Activated T-helper 1 cell treated with Interleukin-2 at 50 U/mL for 16 hours (primary cell): ENCODE measurements at regions not wholly inside any gene's neighbourhood (a gene's known extent, or its start where the extent isn't known, plus 50 kb on each side); places are given as distances from the start of the nearest gene placed in this dataset.
"Not testable (repeated sequence)": the region's sequence is repeated elsewhere in the genome, so short reads cannot be mapped to it uniquely, and the experiment has no call there.

Experiments
- DNase-seq: peaks from one replicate; pipeline ENCODE4 v3.0.0-alpha.2; 2020; ENCODE audit warnings: low read depth

GRCh38 chr10:78344257-78344656 is 310.6 kb downstream of the RPS24 start:
- DNase-seq: not testable (repeated sequence)

- DNase-seq: not testable (repeated sequence)
Measured at GRCh38 chr10:78345515-78345914, 311.9 kb downstream of the RPS24 start.

DNA sequence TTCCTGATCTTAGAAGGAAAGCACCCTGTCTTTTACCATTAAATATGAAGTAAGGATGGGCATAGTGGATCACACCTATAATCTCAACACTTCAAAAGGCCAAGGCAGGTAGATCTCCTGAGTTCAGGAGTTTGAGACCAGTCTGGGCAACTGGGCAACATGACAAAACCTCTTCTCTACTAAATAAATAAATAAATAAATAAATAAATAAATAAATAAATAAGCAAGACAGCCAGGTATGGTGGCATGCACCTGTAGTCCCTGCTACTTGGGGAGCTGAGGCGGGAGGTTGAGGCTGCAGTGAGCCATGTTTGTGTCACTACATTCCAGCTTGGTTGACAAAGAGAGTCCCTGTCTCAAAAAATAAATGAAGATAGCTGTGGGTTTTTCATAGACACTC is 313.1 kb downstream of the RPS24 start:
- no peak for DNase-seq

- DNase-seq: no peak
Measured at GRCh38 chr10:78348411-78349164, 314.9 kb downstream of the RPS24 start.

- no peak for DNase-seq
Measured at GRCh38 chr10:78349165-78349516, 315.5 kb downstream of the RPS24 start.

DNA sequence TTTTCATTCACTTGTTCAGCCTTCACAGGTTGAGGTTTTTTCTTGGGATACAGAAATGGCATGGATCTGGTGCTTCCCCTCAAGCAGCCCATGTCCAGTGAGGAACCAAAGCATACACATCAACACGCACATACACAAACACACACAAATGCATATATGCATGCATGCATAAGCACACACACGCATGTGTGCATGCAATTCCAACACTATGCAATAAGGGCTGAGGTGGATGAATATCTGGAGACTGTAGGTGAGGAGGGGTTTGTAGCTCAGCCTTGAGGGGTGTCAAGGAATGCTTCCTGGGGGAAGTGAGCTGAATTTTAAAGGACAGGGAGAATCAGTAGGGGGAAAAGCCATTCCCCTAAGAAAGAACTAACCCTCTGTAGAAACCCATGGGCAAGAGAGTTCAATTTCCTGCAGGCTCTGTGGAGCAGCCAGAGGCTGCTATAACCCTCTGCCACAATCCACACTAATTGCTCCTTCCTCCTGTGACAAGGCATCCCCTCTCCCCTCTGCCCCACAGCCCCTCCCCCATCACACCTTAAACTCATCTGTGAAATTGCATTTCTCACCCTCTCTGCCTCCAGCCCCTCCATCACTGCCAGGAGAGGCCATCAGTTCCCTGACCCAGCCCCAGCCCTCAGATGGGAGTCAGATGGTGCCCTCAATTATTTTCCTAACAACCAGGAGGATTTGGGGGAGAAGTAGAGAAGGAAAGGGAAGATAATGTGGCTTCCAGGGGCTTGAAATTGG is 316.4 kb downstream of the RPS24 start:
- DNase-seq: no peak

DNA sequence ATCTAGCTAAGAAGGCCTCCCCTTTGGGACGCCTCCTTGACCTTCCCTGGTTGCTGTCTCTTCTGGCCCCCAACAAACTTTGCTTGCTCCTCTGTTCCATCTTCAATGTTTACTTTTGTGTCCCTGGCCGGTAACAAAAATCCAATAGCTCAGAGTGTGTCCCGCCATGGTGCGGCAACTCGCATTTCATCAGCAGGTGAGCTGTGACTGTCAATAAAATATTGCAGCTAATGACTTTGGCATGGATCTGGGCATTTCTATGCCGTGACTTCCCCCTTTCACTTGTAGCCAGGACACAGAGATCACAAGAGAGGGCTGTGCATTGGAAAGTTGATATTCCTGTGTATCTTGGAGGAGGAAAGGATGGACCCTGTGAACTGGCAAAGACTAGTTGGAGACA is 317.6 kb downstream of the RPS24 start:
- no peak for DNase-seq

GRCh38 chr10:78351809-78352208 is 318.1 kb downstream of the RPS24 start:
- DNase-seq: no peak

DNA sequence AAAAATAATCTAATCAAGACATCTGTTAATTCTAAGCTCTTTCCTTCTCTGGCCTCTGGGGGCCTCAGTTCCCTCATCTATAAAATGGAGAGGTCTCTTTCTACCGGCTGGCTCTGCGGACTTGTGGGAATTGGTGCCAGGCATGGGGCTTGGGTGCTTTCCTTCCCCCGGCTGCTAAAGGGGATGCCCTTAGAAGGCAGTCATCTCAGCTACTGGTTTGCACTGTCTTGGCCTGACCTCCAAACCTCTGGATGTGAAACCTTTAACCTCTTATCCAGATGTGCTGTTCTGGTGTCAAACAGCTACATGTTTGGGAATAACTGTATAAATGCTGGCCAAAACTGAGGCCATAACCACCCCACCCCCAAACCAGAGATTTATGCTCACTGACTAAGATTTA is 320.0 kb downstream of the RPS24 start:
- DNase-seq: no peak

GRCh38 chr10:78354101-78354500 is 320.4 kb downstream of the RPS24 start:
- no peak for DNase-seq

DNA sequence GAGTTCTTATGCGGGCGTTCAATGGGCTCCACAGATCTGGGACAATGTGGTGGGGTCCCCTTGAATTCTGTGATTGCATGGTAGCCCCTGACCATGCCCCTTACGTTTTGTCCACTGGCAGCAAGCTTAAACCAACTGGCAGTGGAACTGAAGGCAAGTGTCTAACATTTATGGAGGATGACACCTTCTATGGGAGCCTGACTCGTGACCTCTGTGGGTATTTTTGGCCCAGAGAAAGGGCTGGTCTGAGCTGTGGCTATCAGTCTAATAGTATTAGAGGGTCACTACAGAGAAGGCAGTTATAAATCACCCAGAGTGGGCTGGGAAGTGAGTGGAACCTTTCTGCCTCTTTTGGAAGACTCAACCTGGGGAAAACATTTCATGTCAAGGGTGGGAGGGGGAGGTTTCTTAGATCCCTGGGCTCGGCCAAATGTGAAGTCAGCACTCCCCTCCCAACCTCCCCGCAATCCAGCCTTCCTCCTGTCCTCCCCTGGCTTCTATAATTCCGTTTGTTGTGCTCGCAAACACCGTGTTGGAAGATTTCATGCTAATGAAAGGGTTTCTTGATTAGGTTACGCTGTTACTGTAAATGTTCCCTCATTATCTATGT is 322.7 kb downstream of the RPS24 start:
- no peak for DNase-seq

- DNase-seq: no peak
Measured at GRCh38 chr10:78357141-78358063, 323.7 kb downstream of the RPS24 start.

DNA sequence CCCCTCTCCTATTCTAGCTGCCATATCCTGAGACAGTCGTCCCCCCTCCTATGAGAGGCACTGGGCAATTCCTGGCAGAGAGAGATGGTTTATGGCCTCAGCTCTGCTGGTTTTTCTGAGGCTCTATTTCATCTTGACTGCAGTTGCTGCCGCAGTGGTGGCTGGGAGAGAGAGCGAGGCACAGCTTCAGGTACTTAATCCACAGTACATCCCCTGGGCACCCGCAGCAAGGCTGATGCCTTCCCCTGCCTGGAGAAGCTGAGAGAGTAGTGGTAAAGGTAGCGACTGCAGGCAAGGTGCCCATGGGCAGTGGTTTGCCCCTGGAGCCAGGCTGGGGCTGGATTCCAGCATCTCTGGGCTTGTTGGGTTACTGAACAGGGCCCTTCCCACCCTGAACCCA is 324.7 kb downstream of the RPS24 start:
- DNase-seq: no peak

DNA sequence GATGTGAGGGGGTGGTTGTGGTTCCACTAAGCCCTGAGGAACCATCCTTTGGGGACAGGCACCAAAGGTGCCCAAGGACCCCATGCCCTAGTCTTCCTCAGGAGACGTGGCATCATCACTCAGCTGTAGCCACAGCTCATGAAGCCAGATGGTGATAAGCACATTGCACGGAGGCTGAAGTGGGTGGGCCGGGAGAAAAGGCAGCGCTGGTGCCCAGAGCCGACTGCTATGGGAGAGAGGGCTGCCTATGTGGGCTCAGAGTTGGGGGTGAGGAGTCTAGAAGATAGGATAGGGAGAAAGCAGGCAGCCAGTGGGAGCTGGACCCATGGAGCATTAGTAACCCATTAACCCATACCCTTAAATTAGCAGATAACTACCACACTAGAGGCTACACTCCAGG is 325.3 kb downstream of the RPS24 start:
- no peak for DNase-seq

- DNase-seq: no peak
Measured at GRCh38 chr10:78359640-78360091, 326.0 kb downstream of the RPS24 start.

DNA sequence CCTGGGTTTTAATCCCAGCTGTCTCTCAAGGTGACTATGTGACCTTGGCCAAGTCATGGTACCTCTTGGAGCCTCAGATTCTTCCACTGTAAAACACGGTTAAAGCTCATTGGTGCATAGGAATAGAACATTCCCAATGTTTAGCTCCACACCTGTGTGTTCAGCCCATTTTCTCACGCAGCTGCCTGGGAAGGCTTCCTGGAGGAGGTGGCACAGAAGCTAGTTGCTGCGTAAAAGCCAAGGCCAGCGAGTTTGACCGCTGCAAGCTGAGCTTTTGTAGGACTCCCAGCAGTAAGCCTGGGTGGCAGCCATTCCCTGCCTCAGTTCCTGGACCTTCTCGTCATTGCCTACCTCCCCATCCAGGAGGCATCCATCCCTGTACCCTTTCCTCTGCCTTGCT is 326.6 kb downstream of the RPS24 start:
- no peak for DNase-seq

- DNase-seq: no peak
Measured at GRCh38 chr10:78361031-78361430, 327.4 kb downstream of the RPS24 start.

DNA sequence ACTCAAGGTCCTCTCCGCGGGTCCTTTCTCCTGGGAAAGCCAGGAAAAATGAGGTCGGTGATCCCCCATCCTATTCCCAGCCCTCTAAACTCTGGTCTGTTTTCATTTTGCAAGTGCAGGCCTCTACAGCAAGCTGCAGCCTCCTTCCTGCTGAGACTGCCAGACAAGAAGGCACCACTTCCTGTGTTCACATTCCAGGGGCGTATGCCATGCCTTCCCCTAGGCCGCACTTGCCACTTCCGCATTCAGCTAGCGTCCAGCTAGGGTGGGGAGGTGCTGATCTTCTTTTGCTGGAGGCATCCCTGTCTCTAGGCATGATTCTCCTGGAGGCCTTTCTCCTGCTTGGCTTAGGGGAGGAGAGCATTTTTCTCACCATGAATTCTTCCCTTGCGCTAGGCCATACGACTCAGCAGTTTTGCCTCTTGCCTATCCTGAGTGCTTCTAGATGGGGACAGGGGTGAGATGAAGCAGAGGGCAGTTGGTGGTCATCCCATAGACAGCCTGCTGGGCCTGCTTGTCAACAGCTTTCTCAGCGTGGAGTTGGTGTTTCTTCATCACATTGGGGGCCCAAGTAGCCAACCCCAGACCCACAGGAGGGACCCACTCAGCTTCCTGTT is 328.9 kb downstream of the RPS24 start:
- no peak for DNase-seq

DNA sequence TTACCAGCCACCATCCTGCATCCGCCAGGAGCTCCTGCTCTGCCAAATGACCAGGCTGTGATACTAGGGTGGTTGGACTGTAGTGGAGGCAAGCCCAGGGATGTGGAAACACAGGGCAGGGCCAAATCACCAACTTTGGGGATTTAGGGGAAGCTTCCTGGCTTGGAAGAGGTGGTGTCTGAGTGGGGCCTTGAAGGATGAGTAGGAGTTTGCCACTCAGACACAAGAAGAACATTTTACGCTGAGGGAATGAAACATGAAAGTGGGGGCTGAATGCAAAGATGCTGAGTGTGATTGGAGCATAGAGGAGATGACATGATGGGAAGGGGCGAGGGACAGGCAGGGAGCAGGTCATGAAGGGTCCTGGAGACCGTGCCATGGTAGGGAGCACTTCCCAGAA is 329.5 kb downstream of the RPS24 start:
- DNase-seq: no peak

DNA sequence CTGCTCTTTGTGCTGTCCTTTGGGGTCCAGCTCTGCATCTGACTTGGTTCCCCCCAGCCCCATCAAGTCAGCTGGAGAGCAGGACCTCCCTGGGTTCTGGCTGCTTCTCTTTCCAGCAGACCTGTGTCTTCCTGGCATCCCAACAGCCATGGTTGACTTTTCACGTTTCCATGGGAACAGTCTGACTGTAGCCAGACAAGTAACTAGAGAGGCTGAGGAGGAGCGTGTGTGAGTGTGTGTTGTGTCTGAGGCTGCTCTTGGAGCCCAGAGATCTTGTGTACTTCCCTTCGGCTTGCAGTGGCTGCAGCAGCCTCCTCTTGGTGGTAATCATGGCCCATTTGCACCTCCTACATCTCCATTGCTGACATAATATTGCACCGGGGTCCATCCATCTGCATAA is 332.0 kb downstream of the RPS24 start:
- no peak for DNase-seq

DNA sequence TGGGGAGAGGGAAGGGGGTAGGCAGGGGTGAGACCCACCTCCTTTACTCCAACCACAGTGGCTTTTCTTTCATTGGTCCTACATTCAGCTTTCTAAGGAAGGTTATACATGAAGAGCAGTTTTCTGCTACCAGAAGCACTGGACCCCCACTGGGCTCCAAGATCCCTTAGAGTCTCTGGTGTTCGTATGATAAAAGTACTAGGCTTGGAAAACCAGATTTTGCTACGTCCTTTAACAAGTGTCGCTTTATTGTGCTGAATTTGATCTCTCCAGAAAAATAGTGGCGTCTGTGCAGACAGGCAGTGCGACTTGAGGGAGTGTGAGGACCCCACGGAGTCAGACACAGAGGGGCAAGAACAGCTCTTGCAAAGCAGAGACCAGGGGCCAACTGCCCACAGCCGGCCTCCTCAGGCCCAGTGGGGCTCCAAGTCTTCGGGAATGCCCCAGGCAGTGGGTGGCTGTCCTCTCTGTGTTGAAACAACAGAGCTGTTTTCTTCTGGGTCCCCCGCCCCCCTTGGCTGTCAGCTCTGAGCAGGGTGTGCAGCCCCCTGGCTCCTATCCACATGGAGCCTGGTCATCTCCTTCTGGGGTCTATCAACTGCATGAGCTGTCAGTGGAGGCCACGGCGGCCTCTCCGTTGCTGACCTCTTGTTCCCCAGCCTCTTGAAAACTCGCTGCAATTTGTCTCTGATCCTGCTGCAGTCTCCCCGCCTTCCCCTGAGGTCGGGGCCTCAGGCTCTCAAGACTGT is 333.2 kb downstream of the RPS24 start:
- DNase-seq: no peak
